ENCODE measurements at regions not wholly inside any gene's neighbourhood (a gene's known extent, or its start where the extent isn't known, plus 50 kb on each side); places are given as distances from the start of the nearest gene placed in this dataset.

DNA sequence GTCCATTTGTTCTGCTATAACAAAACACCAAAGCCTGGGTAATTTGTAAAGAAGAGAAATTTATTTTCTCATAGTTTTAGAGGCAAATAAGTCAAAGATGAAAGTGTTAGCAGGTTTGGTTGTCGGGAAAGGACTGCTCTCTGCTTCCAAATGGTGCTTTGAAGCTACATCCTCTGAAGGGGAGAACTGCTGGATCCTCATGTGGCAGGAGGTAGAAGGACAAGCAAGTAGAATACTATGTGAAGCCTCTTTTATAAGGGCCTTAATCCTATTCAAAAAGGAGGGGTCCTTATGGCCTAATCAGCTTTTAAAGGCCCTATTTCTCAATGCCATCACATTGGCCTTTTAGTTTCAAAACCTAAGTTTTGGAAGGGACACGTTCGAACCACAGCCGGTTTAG lies 826.0 kb upstream of the EPHA7 start:
- H3K9me3 ChIP-seq (replicated peaks) = peaks cover 5% of the 10 kb centered on the region
- no peak overlapping the region for H3K4me3 ChIP-seq
- no peak overlapping the region for H3K27ac ChIP-seq (replicated peaks)
- no peaks in the 10 kb centered on the region for H3K4me1 ChIP-seq
- no peaks in the 10 kb centered on the region for H3K36me3 ChIP-seq
- no peak for DNase-seq
- intact Hi-C loops (cut with micrococcal nuclease) = no loop called here
- H3K27me3 ChIP-seq (ENCODE audit: low read depth) = no peaks in the 10 kb centered on the region
- TF ChIP-seq, protein P1, sequence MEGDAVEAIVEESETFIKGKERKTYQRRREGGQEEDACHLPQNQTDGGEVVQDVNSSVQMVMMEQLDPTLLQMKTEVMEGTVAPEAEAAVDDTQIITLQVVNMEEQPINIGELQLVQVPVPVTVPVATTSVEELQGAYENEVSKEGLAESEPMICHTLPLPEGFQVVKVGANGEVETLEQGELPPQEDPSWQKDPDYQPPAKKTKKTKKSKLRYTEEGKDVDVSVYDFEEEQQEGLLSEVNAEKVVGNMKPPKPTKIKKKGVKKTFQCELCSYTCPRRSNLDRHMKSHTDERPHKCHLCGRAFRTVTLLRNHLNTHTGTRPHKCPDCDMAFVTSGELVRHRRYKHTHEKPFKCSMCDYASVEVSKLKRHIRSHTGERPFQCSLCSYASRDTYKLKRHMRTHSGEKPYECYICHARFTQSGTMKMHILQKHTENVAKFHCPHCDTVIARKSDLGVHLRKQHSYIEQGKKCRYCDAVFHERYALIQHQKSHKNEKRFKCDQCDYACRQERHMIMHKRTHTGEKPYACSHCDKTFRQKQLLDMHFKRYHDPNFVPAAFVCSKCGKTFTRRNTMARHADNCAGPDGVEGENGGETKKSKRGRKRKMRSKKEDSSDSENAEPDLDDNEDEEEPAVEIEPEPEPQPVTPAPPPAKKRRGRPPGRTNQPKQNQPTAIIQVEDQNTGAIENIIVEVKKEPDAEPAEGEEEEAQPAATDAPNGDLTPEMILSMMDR (IDR thresholded peaks at IDR 0.05; ENCODE audit: borderline replicate concordance) = no peak

DNA sequence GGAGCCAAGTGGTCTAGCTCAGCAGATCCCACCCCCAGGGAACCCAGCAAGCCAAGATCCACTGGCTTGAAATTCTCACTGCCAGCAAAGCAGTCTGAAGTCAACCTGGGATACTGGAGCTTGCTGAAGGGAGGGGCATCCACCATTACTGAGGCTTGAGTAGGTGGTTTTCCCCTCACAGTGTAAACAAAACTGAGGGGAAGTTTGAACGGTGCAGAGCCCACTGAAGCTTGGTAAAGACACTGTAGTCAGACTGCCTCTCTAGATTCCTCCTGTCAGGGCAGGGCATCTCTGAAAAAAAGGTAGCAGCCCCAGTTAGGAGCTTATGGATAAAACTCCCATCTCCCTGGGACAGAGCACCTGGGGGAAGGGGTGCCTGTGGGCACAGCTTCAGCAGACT lies 819.5 kb upstream of the EPHA7 start:
- intact Hi-C loops (cut with micrococcal nuclease) = no loop called here
- TF ChIP-seq, protein P1 (IDR thresholded peaks at IDR 0.05; ENCODE audit: borderline replicate concordance) = no peak
- DNase-seq = no peak

DNA sequence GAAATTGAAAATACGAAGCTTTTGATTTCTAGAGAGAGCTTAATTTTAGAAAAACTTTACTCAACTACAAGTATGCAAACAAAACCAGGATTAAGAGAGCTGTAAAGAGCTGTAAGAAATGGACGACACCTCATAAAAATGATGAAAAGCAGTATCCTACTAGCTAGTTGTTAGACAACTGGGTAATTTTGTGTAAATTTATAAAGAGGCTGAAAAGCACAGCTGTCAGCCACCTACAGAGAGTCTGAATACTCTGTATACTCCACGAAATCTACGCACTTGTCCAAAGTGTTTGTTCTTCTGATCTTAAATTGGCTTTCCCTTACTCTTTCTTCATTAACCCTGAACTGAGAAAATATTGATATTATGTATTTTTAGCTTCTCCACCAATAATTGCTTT lies 808.4 kb upstream of the EPHA7 start:
- DNase-seq = no peak
- Histone ChIP-seq H3K4me3 (no peak overlapping the region), H3K9me3 (replicated peaks) (no peaks in the 10 kb centered on the region), H3K36me3 (no peaks in the 10 kb centered on the region), H3K27ac (replicated peaks) (no peak overlapping the region), H3K4me1 (no peaks in the 10 kb centered on the region), H3K27me3 (ENCODE audit: low read depth) (no peaks in the 10 kb centered on the region)
- TF ChIP-seq, protein P1 (IDR thresholded peaks at IDR 0.05; ENCODE audit: borderline replicate concordance) = no peak
- intact Hi-C loops (cut with micrococcal nuclease) = no loop called here

More for the DNA sequence above, 819.5 kb upstream of the EPHA7 start:
- Histone ChIP-seq H3K4me1 (no peaks in the 10 kb centered on the region), H3K9me3 (replicated peaks) (peaks cover 5% of the 10 kb centered on the region), H3K27ac (replicated peaks) (no peak overlapping the region), H3K36me3 (no peaks in the 10 kb centered on the region), H3K4me3 (no peak overlapping the region), H3K27me3 (ENCODE audit: low read depth) (no peaks in the 10 kb centered on the region)

DNA sequence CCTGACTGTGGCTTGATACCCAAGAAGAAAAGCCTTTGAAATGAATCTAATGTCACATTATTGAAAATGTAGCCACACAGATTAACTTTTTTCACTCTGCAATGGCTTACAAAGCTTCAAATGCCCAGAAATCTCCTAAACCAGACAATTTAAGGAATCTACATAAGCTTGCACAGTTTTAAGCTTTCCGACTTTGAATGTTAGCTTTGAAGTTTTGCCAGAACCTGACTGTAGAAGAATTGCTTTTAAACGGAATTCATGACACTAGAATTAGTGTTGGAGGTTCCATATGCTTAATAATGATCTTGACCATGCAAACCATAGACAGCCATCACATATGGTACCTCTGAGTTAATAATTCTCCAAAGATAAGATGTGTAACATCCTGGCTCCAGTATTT lies 798.5 kb upstream of the EPHA7 start:
- H3K9me3 ChIP-seq (replicated peaks) = no peaks in the 10 kb centered on the region
- DNase-seq = no peak
- H3K27ac ChIP-seq (replicated peaks) = no peak overlapping the region
- no peaks in the 10 kb centered on the region for H3K36me3 ChIP-seq
- no peaks in the 10 kb centered on the region for H3K4me1 ChIP-seq
- H3K27me3 ChIP-seq (ENCODE audit: low read depth) = no peaks in the 10 kb centered on the region
- H3K4me3 ChIP-seq = no peak overlapping the region
- intact Hi-C loops (cut with micrococcal nuclease) = no loop called here
- TF ChIP-seq, protein P1 (IDR thresholded peaks at IDR 0.05; ENCODE audit: borderline replicate concordance) = no peak

DNA sequence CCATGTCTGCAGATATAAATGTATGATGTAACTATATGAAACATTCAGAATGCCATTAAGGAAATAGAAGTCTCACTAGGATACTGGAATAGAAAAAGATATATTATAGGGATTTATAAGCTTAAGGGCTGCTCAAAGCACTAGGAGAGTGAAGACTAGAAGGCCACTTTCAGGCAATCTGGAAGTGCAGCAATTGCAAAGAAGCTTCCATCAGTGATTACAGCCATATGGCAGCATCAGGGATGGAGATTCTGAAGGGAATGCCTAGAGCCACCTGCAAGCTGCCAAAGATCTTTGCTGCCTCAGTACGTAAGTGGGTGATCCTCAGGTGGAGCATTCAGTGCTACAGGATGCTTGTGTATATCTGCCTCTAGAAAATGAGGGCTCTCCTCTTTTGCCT lies 796.2 kb upstream of the EPHA7 start:
- Histone ChIP-seq H3K4me3 (no peak overlapping the region), H3K27me3 (ENCODE audit: low read depth) (no peaks in the 10 kb centered on the region), H3K4me1 (no peaks in the 10 kb centered on the region), H3K36me3 (no peaks in the 10 kb centered on the region), H3K9me3 (replicated peaks) (no peaks in the 10 kb centered on the region), H3K27ac (replicated peaks) (no peak overlapping the region)
- intact Hi-C loops (cut with micrococcal nuclease) = no loop called here
- DNase-seq = no peak
- TF ChIP-seq, protein P1 (IDR thresholded peaks at IDR 0.05; ENCODE audit: borderline replicate concordance) = no peak

DNA sequence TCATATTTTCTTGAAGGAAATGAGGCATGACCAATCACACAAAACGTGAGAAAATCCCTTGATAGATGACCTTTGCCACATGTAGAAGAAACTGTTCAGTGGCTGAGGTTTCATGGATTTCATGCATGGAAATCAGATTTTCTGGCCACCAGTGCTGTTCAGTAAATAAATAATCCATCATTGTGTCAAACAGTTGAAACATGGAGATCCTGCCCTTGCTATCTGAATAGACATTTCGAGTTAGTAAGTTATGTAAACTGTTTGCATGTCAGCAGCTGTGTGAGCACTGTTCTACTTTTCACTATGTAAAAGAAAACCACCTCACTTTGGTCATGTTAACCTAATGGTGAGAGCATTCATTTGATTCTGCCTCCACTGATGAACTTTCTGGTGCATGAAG lies 793.9 kb upstream of the EPHA7 start:
- Histone ChIP-seq H3K36me3 (no peaks in the 10 kb centered on the region), H3K4me3 (no peak overlapping the region), H3K9me3 (replicated peaks) (no peaks in the 10 kb centered on the region), H3K27ac (replicated peaks) (no peak overlapping the region), H3K4me1 (no peaks in the 10 kb centered on the region), H3K27me3 (ENCODE audit: low read depth) (no peaks in the 10 kb centered on the region)
- intact Hi-C loops (cut with micrococcal nuclease) = no loop called here
- TF ChIP-seq, protein P1 (IDR thresholded peaks at IDR 0.05; ENCODE audit: borderline replicate concordance) = no peak
- DNase-seq = no peak

All from left ventricle myocardium inferior (tissue), 1 donor.